Neural cell (in vitro differentiated cells): ENCODE measurements at regions not wholly inside any gene's neighbourhood (a gene's known extent, or its start where the extent isn't known, plus 50 kb on each side); places are given as distances from the start of the nearest gene placed in this dataset.

Experiments
- H2AFZ ChIP-seq: fragments of 200-600, 300-800 bp; sonication (generic), shearing (Covaris generic); 2 replicates; pipeline ENCODE4 v1.6.0; 2014; ENCODE audit warnings: low read depth, mild to moderate bottlenecking, antibody characterized with exemption, low read length, moderate library complexity
- H3F3A ChIP-seq: fragments of 200-600 bp; shearing (Covaris generic); 2 replicates; pipeline ENCODE4 v1.6.1; 2016; ENCODE audit warnings: mild to moderate bottlenecking, moderate library complexity, mixed read lengths, antibody characterized with exemption, low read length; ENCODE audit not compliant: insufficient read depth, poor library complexity, severe bottlenecking
- H3K27ac ChIP-seq: fragments of 200-600, 300-800 bp; sonication (generic), shearing (Covaris generic); 2 replicates; pipeline ENCODE4 v1.5.1; 2014; ENCODE audit warnings: mild to moderate bottlenecking, low read length, moderate library complexity
- H3K27me3 ChIP-seq: fragments of 300-800, 200-600 bp; sonication (generic), shearing (Covaris generic); 2 replicates; pipeline ENCODE4 v1.6.0; 2014; ENCODE audit warnings: mild to moderate bottlenecking, low read depth, low read length, moderate library complexity; ENCODE audit not compliant: insufficient read depth
- H3K36me3 ChIP-seq: fragments of 300-800, 200-600 bp; sonication (generic), shearing (Covaris generic); 2 replicates; pipeline ENCODE4 v1.5.1; 2014; ENCODE audit warnings: mild to moderate bottlenecking, antibody characterized with exemption, low read length, moderate library complexity; ENCODE audit not compliant: insufficient read depth
- H3K4me2 ChIP-seq: fragments of 300-800, 200-600 bp; sonication (generic), shearing (Covaris generic); 2 replicates; pipeline ENCODE4 v1.6.0; 2014; ENCODE audit warnings: mild to moderate bottlenecking, low read length
- H3K4me3 ChIP-seq: fragments of 300-800, 200-600 bp; sonication (generic), shearing (Covaris generic); 2 replicates; pipeline ENCODE4 v1.5.1; 2014; ENCODE audit warnings: mild to moderate bottlenecking, low read length, moderate library complexity
- H3K79me2 ChIP-seq: fragments of 200-600 bp; shearing (Covaris generic); replicated peaks from 2 replicates; pipeline ENCODE4 v1.6.0; 2014; ENCODE audit warnings: mild to moderate bottlenecking, low read length, moderate library complexity; ENCODE audit not compliant: insufficient read depth
- H3K9ac ChIP-seq: fragments of 300-800, 200-600 bp; sonication (generic), shearing (Covaris generic); 2 replicates; pipeline ENCODE4 v1.6.1; 2016; ENCODE audit warnings: mild to moderate bottlenecking, low read length, mixed read lengths
- H3K9me2 ChIP-seq: fragments of 200-600 bp; shearing (Covaris generic); 2 replicates; pipeline ENCODE4 v1.6.1; 2016; ENCODE audit warnings: mild to moderate bottlenecking, low read length, mixed read lengths; ENCODE audit not compliant: insufficient read depth
- H3K9me3 ChIP-seq: fragments of 200-600, 300-800 bp; sonication (generic), shearing (Covaris generic); 2 replicates; pipeline ENCODE4 v1.6.1; 2016; ENCODE audit warnings: mild to moderate bottlenecking, mixed run types, low read length, moderate library complexity, mixed read lengths
- H4K20me1 ChIP-seq: fragments of 200-600 bp; shearing (Covaris generic); 2 replicates; pipeline ENCODE4 v1.6.1; 2016; ENCODE audit warnings: mild to moderate bottlenecking, mixed run types; ENCODE audit not compliant: insufficient read depth
- EP300 ChIP-seq: fragments of 450-650 bp; conservative IDR thresholded peaks from 2 replicates; pipeline ENCODE4 v1.6.1; 2014; ENCODE audit warnings: antibody characterized with exemption, mild to moderate bottlenecking, moderate library complexity; ENCODE audit not compliant: poor library complexity, severe bottlenecking
- EZH2 ChIP-seq: fragments of 200-600, 300-800 bp; shearing (Covaris generic), sonication (generic); IDR thresholded peaks from 2 replicates; pipeline ENCODE4 v1.6.1; 2014; ENCODE audit warnings: antibody characterized with exemption, low read length, borderline replicate concordance, mild to moderate bottlenecking; ENCODE audit not compliant: insufficient read depth, poor library complexity, severe bottlenecking
- MXI1 ChIP-seq: fragments of 450-650 bp; conservative IDR thresholded peaks from 2 replicates; pipeline ENCODE4 v1.6.1; 2014; ENCODE audit warnings: antibody characterized with exemption, mild to moderate bottlenecking; ENCODE audit not compliant: poor library complexity, severe bottlenecking
- POLR2AphosphoS5 ChIP-seq: IDR thresholded peaks from 2 replicates; pipeline ENCODE4 v1.6.1; 2012
- RAD21 ChIP-seq: fragments of 450-650 bp; conservative IDR thresholded peaks from 2 replicates; pipeline ENCODE4 v1.6.1; 2014; ENCODE audit warnings: antibody characterized with exemption, mild to moderate bottlenecking, moderate library complexity
- SMC3 ChIP-seq: fragments of 450-650 bp; conservative IDR thresholded peaks from 2 replicates; pipeline ENCODE4 v1.6.1; 2014; ENCODE audit warnings: antibody characterized with exemption, mild to moderate bottlenecking, moderate library complexity; ENCODE audit not compliant: poor library complexity
- TAF1 ChIP-seq: IDR thresholded peaks from 2 replicates; pipeline ENCODE4 v1.6.1; 2012; ENCODE audit warnings: low read depth
- TF ChIP-seq, protein P1 (sequence below): IDR thresholded peaks from 2 replicates; pipeline ENCODE4 v1.6.1; 2012; ENCODE audit warnings: borderline replicate concordance
- TF ChIP-seq, protein P2 (sequence below): fragments of 450-650 bp; IDR thresholded peaks from 2 replicates; pipeline ENCODE4 v1.5.1; 2014; ENCODE audit warnings: antibody characterized with exemption, mild to moderate bottlenecking, moderate library complexity; ENCODE audit not compliant: poor library complexity, severe bottlenecking

DNA sequence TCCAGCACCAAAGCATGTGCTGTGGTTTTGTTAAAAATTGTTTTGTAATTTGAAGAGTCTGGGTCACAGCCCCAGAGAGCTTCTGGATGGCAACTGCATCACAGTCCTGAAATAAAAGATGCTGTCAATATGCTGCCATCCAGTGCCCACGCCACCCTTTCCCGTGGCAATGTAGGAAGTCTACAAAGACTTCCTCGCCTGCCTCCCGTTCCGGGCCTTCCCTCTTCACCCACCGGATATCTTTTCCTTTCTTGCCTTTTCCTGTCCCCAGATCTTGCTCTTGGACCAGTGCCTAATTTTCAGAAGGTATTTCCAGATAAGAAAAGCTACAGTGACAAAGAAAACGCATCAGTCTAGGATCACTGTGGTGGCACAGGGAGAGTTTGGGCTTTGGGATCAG lies 85.3 kb upstream of the RNU6-1 start:
- no peak overlapping the region for H3K4me2 ChIP-seq
- no peaks in the 10 kb centered on the region for H3F3A ChIP-seq
- H3K9ac ChIP-seq: no peak overlapping the region
- H3K27me3 ChIP-seq: no peaks in the 10 kb centered on the region
- no peaks in the 10 kb centered on the region for H3K9me2 ChIP-seq
- H3K9me3 ChIP-seq: no peaks in the 10 kb centered on the region
- no peak for TF ChIP-seq EP300
- TF ChIP-seq, protein P1, sequence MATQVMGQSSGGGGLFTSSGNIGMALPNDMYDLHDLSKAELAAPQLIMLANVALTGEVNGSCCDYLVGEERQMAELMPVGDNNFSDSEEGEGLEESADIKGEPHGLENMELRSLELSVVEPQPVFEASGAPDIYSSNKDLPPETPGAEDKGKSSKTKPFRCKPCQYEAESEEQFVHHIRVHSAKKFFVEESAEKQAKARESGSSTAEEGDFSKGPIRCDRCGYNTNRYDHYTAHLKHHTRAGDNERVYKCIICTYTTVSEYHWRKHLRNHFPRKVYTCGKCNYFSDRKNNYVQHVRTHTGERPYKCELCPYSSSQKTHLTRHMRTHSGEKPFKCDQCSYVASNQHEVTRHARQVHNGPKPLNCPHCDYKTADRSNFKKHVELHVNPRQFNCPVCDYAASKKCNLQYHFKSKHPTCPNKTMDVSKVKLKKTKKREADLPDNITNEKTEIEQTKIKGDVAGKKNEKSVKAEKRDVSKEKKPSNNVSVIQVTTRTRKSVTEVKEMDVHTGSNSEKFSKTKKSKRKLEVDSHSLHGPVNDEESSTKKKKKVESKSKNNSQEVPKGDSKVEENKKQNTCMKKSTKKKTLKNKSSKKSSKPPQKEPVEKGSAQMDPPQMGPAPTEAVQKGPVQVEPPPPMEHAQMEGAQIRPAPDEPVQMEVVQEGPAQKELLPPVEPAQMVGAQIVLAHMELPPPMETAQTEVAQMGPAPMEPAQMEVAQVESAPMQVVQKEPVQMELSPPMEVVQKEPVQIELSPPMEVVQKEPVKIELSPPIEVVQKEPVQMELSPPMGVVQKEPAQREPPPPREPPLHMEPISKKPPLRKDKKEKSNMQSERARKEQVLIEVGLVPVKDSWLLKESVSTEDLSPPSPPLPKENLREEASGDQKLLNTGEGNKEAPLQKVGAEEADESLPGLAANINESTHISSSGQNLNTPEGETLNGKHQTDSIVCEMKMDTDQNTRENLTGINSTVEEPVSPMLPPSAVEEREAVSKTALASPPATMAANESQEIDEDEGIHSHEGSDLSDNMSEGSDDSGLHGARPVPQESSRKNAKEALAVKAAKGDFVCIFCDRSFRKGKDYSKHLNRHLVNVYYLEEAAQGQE: no peak
- no peak for TF ChIP-seq EZH2
- TF ChIP-seq MXI1: no peak
- TF ChIP-seq, protein P2, sequence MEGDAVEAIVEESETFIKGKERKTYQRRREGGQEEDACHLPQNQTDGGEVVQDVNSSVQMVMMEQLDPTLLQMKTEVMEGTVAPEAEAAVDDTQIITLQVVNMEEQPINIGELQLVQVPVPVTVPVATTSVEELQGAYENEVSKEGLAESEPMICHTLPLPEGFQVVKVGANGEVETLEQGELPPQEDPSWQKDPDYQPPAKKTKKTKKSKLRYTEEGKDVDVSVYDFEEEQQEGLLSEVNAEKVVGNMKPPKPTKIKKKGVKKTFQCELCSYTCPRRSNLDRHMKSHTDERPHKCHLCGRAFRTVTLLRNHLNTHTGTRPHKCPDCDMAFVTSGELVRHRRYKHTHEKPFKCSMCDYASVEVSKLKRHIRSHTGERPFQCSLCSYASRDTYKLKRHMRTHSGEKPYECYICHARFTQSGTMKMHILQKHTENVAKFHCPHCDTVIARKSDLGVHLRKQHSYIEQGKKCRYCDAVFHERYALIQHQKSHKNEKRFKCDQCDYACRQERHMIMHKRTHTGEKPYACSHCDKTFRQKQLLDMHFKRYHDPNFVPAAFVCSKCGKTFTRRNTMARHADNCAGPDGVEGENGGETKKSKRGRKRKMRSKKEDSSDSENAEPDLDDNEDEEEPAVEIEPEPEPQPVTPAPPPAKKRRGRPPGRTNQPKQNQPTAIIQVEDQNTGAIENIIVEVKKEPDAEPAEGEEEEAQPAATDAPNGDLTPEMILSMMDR: no peak
- no peak for TF ChIP-seq RAD21
- no peak for TF ChIP-seq SMC3
- TF ChIP-seq TAF1: no peak
- no peak for TF ChIP-seq POLR2AphosphoS5
- H3K4me3 ChIP-seq: no peak overlapping the region
- H3K79me2 ChIP-seq: no peaks in the 10 kb centered on the region
- no peaks in the 10 kb centered on the region for H4K20me1 ChIP-seq
- H3K27ac ChIP-seq: no peak overlapping the region
- no peak overlapping the region for H2AFZ ChIP-seq
- no peaks in the 10 kb centered on the region for H3K36me3 ChIP-seq

DNA sequence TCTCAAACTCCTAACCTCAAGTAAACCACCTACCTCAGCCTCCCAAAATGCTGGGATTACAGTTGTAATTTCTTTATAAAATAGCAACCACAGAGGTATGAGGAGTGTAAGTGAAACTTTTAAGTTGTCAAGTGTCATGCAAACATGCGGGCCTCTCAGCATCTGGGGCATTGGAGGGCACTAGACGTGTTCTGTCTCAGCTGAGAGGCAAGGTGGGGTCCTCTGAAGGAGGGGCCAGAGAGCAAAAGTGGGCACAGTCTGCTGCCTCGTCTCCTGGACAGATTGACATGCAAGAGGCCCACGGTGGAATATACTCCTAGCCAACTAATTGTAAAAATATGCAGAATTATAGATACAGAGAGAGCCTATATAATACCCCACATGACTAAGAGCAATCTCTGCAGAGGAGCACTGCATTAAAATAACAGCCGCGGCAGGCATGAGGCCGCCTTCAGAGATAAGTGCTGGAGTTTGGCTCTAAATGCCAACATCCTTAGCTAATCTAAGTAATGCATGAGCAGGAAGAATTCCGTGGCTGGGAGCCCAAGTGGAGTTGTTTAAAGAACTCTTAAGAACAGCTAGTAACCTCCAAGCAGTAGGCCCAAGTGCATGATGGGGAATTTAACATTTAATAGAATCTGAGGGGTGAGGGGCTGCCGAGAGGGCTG lies 87.8 kb upstream of the RNU6-1 start:
- H2AFZ ChIP-seq: no peak overlapping the region
- no peak overlapping the region for H3K4me2 ChIP-seq
- H4K20me1 ChIP-seq: no peaks in the 10 kb centered on the region
- no peak overlapping the region for H3K9ac ChIP-seq
- H3K9me3 ChIP-seq: no peaks in the 10 kb centered on the region
- no peak overlapping the region for H3K27ac ChIP-seq
- H3K9me2 ChIP-seq: no peaks in the 10 kb centered on the region
- no peaks in the 10 kb centered on the region for H3K36me3 ChIP-seq
- H3K79me2 ChIP-seq: no peaks in the 10 kb centered on the region
- TF ChIP-seq EP300 (no peak), MXI1 (no peak), TAF1 (no peak), POLR2AphosphoS5 (no peak), SMC3 (no peak), RAD21 (no peak), EZH2 (no peak)
- TF ChIP-seq, protein P2: no peak
- TF ChIP-seq, protein P1: no peak
- H3F3A ChIP-seq: no peaks in the 10 kb centered on the region
- no peaks in the 10 kb centered on the region for H3K27me3 ChIP-seq
- no peak overlapping the region for H3K4me3 ChIP-seq
